HepG2 (cell line): ENCODE measurements at regions not wholly inside any gene's neighbourhood (a gene's known extent, or its start where the extent isn't known, plus 50 kb on each side); places are given as distances from the start of the nearest gene placed in this dataset.

Source experiments
- ATAC-seq: fragments of 200-7000 bp; cut with Tn5 transposase; 3 replicates; pipeline ENCODE4 v1.9.1; 2020; ENCODE audit warnings: mild to moderate bottlenecking, moderate library complexity
- BruUV-seq: library from RNA; stranded (reverse); fragments of 400-500 nt; replicated peaks from 2 replicates; lab custom pipeline; 2021; lab: Mats Ljungman, UMichigan
- CTCF ChIA-PET: fragments of 300-600 bp; formaldehyde crosslinking; extraction: SDS; loops from one replicate; lab custom pipeline; 2021; ENCODE audit warnings: low total read pairs, inconsistent platforms, low intra/inter-chr PET ratio; lab: Yijun Ruan, JAX
- POLR2A ChIA-PET: fragments of 350-600 bp; sonication (Branson Sonifier 250); formaldehyde crosslinking; loops from one replicate; lab custom pipeline; 2020; ENCODE audit warnings: antibody characterized with exemption, inconsistent platforms; lab: Yijun Ruan, JAX
- DNase-seq: peaks from one replicate; pipeline ENCODE4 v3.0.0-alpha.2; 2015; ENCODE audit warnings: low spot score
- FAIRE-seq: peaks from 3 replicates; lab custom pipeline; 2011; peaks lifted over from hg19 to GRCh38; lab: Jason Lieb, UNC
- H2AFZ ChIP-seq: one replicate; pipeline ENCODE4 v1.6.1; 2011; ENCODE audit warnings: low read length, inconsistent platforms
- H3K27ac ChIP-seq: fragments of 300-600 bp; 3 replicates; pipeline ENCODE4 v1.8.0; 2011; ENCODE audit warnings: mixed run types, mild to moderate bottlenecking, mixed read lengths, low read length, inconsistent platforms; ENCODE audit not compliant: insufficient read depth; ENCODE audit errors: extremely low read length
- H3K27me3 ChIP-seq, 2 experiments: fragments of 200-600 bp in 1 of 2; 2 replicates in 1 of 2; 3 replicates in 1 of 2; pipeline versions ENCODE4 v1.6.0 to v1.8.0; 2011; ENCODE audit warnings: low read length in 2 of 2, mild to moderate bottlenecking in 2 of 2, moderate library complexity in 2 of 2, inconsistent platforms in 1 of 2; ENCODE audit not compliant: insufficient read depth in 2 of 2, control insufficient read depth in 1 of 2
- H3K36me3 ChIP-seq, 2 experiments: fragments of 200-600 bp in 1 of 2; replicated peaks in 1 of 2; 2 replicates in 1 of 2; 3 replicates in 1 of 2; pipeline versions ENCODE4 v1.5.1 to v1.8.0; 2011; ENCODE audit warnings: low read length in 2 of 2, inconsistent platforms in 1 of 2; ENCODE audit not compliant: insufficient read depth in 2 of 2, control insufficient read depth in 1 of 2
- H3K4me1 ChIP-seq: 2 replicates; pipeline ENCODE4 v1.5.1; 2012; ENCODE audit warnings: low read length, inconsistent platforms; ENCODE audit not compliant: insufficient read depth
- H3K4me2 ChIP-seq: 2 replicates; pipeline ENCODE4 v1.6.0; 2011; ENCODE audit warnings: low read depth, low read length, inconsistent platforms
- H3K4me3 ChIP-seq, 3 experiments: fragments of 200-600 bp in 1 of 3; sonication (generic), shearing (Covaris generic) in 1 of 3; replicated peaks in 1 of 3; 2 replicates each; pipeline ENCODE4 v1.5.1; 2011 to 2016; ENCODE audit warnings: low read length in 3 of 3, inconsistent platforms in 2 of 3, low read depth in 2 of 3, mild to moderate bottlenecking in 2 of 3, control low read depth in 1 of 3, mixed read lengths in 1 of 3; ENCODE audit not compliant: insufficient read depth in 1 of 3
- H3K79me2 ChIP-seq: one replicate; pipeline ENCODE4 v1.6.1; 2011; ENCODE audit warnings: low read length, inconsistent platforms; ENCODE audit not compliant: insufficient read depth
- H3K9ac ChIP-seq: 2 replicates; pipeline ENCODE4 v1.6.0; 2011; ENCODE audit warnings: mild to moderate bottlenecking, low read depth, low read length, inconsistent platforms; ENCODE audit not compliant: insufficient read depth
- H3K9me3 ChIP-seq: 2 replicates; pipeline ENCODE4 v1.5.1; 2012; ENCODE audit warnings: mild to moderate bottlenecking, low read length
- H4K20me1 ChIP-seq: 2 replicates; pipeline ENCODE4 v1.6.0; 2011; ENCODE audit warnings: inconsistent platforms, mild to moderate bottlenecking, low read length, moderate library complexity; ENCODE audit not compliant: insufficient read depth
- BCLAF1 ChIP-seq: fragments of 450-650 bp; IDR thresholded peaks from 2 replicates; pipeline ENCODE4 v1.6.1; 2017; ENCODE audit warnings: mild to moderate bottlenecking
- EP300 ChIP-seq, 3 experiments: sonication (generic) in 1 of 3; formaldehyde crosslinking in 1 of 3; IDR thresholded peaks; 2 replicates each; pipeline versions ENCODE4 v1.5.1 to v1.6.1; 2011 to 2020; ENCODE audit warnings: low read depth in 2 of 3, low read length in 2 of 3, borderline replicate concordance in 1 of 3, improper control_type of control experiment in 1 of 3, mild to moderate bottlenecking in 1 of 3, missing genetic modification reagents in 1 of 3, moderate library complexity in 1 of 3
- GABPA ChIP-seq, 2 experiments: IDR thresholded peaks; 2 replicates each; pipeline ENCODE4 v1.6.1; 2011 to 2016; ENCODE audit warnings: low read depth in 2 of 2, low read length in 1 of 2, missing biosample characterization in 1 of 2, missing genetic modification characterization in 1 of 2
- KAT8 ChIP-seq: IDR thresholded peaks from 2 replicates; pipeline ENCODE4 v1.6.1; 2016; ENCODE audit warnings: missing genetic modification reagents, missing compliant biosample characterization
- STAT5B ChIP-seq: sonication (generic); formaldehyde crosslinking; IDR thresholded peaks from 2 replicates; pipeline ENCODE4 v1.4.0; 2020; ENCODE audit warnings: missing genetic modification reagents
- USF2 ChIP-seq, 2 experiments: sonication (generic) in 1 of 2; formaldehyde crosslinking in 1 of 2; IDR thresholded peaks; 2 replicates each; pipeline versions ENCODE4 v1.5.1 to v1.6.1; 2011 to 2020; ENCODE audit warnings: borderline replicate concordance in 1 of 2, low read depth in 1 of 2, low read length in 1 of 2, mild to moderate bottlenecking in 1 of 2, missing genetic modification reagents in 1 of 2, moderate library complexity in 1 of 2
- ZBTB8A ChIP-seq: sonication (generic); formaldehyde crosslinking; IDR thresholded peaks from 2 replicates; pipeline ENCODE4 v1.4.0; 2020; ENCODE audit warnings: mild to moderate bottlenecking, low read depth, missing genetic modification reagents, borderline replicate concordance
- ZNF451 ChIP-seq: sonication (generic); formaldehyde crosslinking; IDR thresholded peaks from 2 replicates; pipeline ENCODE4 v1.5.0; 2020; ENCODE audit warnings: mild to moderate bottlenecking, missing genetic modification reagents
- ZNF574 ChIP-seq: sonication (generic); formaldehyde crosslinking; IDR thresholded peaks from 2 replicates; pipeline ENCODE4 v1.4.0; 2020; ENCODE audit warnings: missing genetic modification reagents
- ZNF687 ChIP-seq: sonication (generic); formaldehyde crosslinking; IDR thresholded peaks from 2 replicates; pipeline ENCODE4 v1.5.1; 2020; ENCODE audit warnings: mild to moderate bottlenecking, missing genetic modification reagents, moderate library complexity
- WGBS: methylation state at CpG from one replicate; pipeline ENCODE4 v1.1.6; 2017; ENCODE audit warnings: low lambda C conversion rate; 5-methylcytosine and 5-hydroxymethylcytosine counted together
- in situ Hi-C: cut with HindIII; loops from 2 replicates; pipeline ENCODE4 v1.10.0; 2017; ENCODE audit warnings: low pct_unique_long_range_greater_than_20kb; ENCODE audit not compliant: extremely low pct_ligation_motif_present
- intact Hi-C: fragments of 100-400 bp; cut with micrococcal nuclease; formaldehyde crosslinking; loops from one replicate; pipeline ENCODE4 v1.10.0; 2022; ENCODE audit not compliant: unreplicated experiment

- Histone ChIP-seq H4K20me1 (no peaks in the 10 kb centered on the region), H3K27me3 (no peaks in the 10 kb centered on the region), H3K4me3 (no peak overlapping the region), H3K79me2 (no peaks in the 10 kb centered on the region), H3K9ac (no peak overlapping the region), H3K36me3 (no peaks in the 10 kb centered on the region), H3K4me1 (no peaks in the 10 kb centered on the region), H3K27ac (no peak overlapping the region), H3K9me3 (no peaks in the 10 kb centered on the region), H2AFZ (no peak overlapping the region), H3K4me2 (no peak overlapping the region)
- FAIRE-seq (no peak), DNase-seq (no peak), ATAC-seq (no peak)
- intact Hi-C loops = no loop called here
- BruUV-seq = no TSS peak
- POLR2A ChIA-PET = no interaction called here
- in situ Hi-C loops = no loop called here
- WGBS = 23% methylated on average over 4 of the region's 4 CpGs
- CTCF ChIA-PET = no interaction called here
- TF ChIP-seq USF2 (IDR thresholded peaks at IDR 0.05; ENCODE audit: low read depth, low read length) (no peak), USF2 (CRISPR knock-in tag; IDR thresholded peaks at IDR 0.05; ENCODE audit: borderline replicate concordance) (no peak), ZNF451 (no peak), ZBTB8A (CRISPR knock-in tag) (no peak), ZNF574 (no peak), ZNF687 (CRISPR knock-in tag) (no peak), EP300 (IDR thresholded peaks at IDR 0.05; ENCODE audit: low read depth in 2 of 2, low read length in 2 of 2) (no peak), EP300 (CRISPR knock-in tag; IDR thresholded peaks at IDR 0.05; ENCODE audit: borderline replicate concordance) (no peak), KAT8 (CRISPR knock-in tag) (no peak), GABPA (IDR thresholded peaks at IDR 0.05; ENCODE audit: low read depth, low read length) (no peak), GABPA (CRISPR knock-in tag; IDR thresholded peaks at IDR 0.05; ENCODE audit: low read depth) (no peak), STAT5B (no peak), BCLAF1 (no peak)
Measured at GRCh38 chr14:49228552-49228951, 357.6 kb downstream of the RPS29 start.
